PC-3 (cell line): ENCODE measurements at regions not wholly inside any gene's neighbourhood (a gene's known extent, or its start where the extent isn't known, plus 50 kb on each side); places are given as distances from the start of the nearest gene placed in this dataset.

ENCODE experiments used
- ATAC-seq: fragments of 200-7000 bp; cut with Tn5 transposase; 2 replicates; pipeline ENCODE4 v1.9.1; 2020; ENCODE audit warnings: mild to moderate bottlenecking, moderate library complexity
- BruUV-seq: library from RNA; stranded (reverse); fragments of 400-500 nt; replicated peaks from 2 replicates; lab custom pipeline; 2021; lab: Mats Ljungman, UMichigan
- CTCF ChIA-PET: fragments of 300-600 bp; sonication (Branson Sonifier 250); formaldehyde crosslinking; loops from one replicate; lab custom pipeline; 2022; ENCODE audit warnings: antibody characterized with exemption; lab: Charles Lee
- POLR2A ChIA-PET: fragments of 300-600 bp; sonication (Branson Sonifier 250); formaldehyde crosslinking; loops from one replicate; lab custom pipeline; 2022; ENCODE audit warnings: antibody characterized with exemption; ENCODE audit not compliant: unreplicated experiment; lab: Charles Lee
- DNase-seq: peaks from one replicate; pipeline ENCODE4 v3.0.0-alpha.2; 2015
- H2AFZ ChIP-seq: fragments of 300-600 bp; sonication (generic); 2 replicates; pipeline ENCODE4 v1.6.0; 2016; ENCODE audit warnings: antibody characterized with exemption, low read length
- H3F3A ChIP-seq: fragments of 300-600 bp; sonication (generic); one replicate; pipeline ENCODE4 v1.6.0; 2017; ENCODE audit warnings: antibody characterized with exemption, low read length, control low read depth, mild to moderate bottlenecking; ENCODE audit not compliant: unreplicated experiment
- H3K27ac ChIP-seq: fragments of 300-600 bp; sonication (generic); 2 replicates; pipeline ENCODE4 v1.5.1; 2016; ENCODE audit warnings: mild to moderate bottlenecking, low read length
- H3K27me3 ChIP-seq: fragments of 300-600 bp; sonication (generic); 2 replicates; pipeline ENCODE4 v1.6.1; 2016; ENCODE audit warnings: low read length, mixed read lengths
- H3K36me3 ChIP-seq: fragments of 300-600 bp; sonication (generic); 2 replicates; pipeline ENCODE4 v1.6.1; 2016; ENCODE audit warnings: low read depth, mixed run types, low read length, mixed read lengths
- H3K4me1 ChIP-seq: fragments of 300-600 bp; sonication (generic); 2 replicates; pipeline ENCODE4 v1.5.1; 2016; ENCODE audit warnings: low read length; ENCODE audit not compliant: insufficient read depth
- H3K4me2 ChIP-seq: fragments of 300-600 bp; sonication (generic); 2 replicates; pipeline ENCODE4 v1.6.0; 2016; ENCODE audit warnings: low read length
- H3K4me3 ChIP-seq: fragments of 300-600 bp; sonication (generic); 2 replicates; pipeline ENCODE4 v1.5.1; 2016; ENCODE audit warnings: mild to moderate bottlenecking, low read length, mixed read lengths
- H3K79me2 ChIP-seq: fragments of 300-600 bp; sonication (generic); 2 replicates; pipeline ENCODE4 v1.6.1; 2017; ENCODE audit warnings: low read length, mixed read lengths
- H3K9ac ChIP-seq: fragments of 300-600 bp; sonication (generic); 2 replicates; pipeline ENCODE4 v1.6.0; 2016; ENCODE audit warnings: mild to moderate bottlenecking, low read length
- H3K9me2 ChIP-seq: fragments of 300-600 bp; sonication (generic); replicated peaks from 2 replicates; pipeline ENCODE4 v1.6.1; 2016; ENCODE audit warnings: mixed run types, low read length, mixed read lengths
- H3K9me3 ChIP-seq: fragments of 300-600 bp; sonication (generic); 2 replicates; pipeline ENCODE4 v1.6.1; 2016; ENCODE audit warnings: low read length, mixed read lengths
- H4K20me1 ChIP-seq: fragments of 300-600 bp; sonication (generic); 2 replicates; pipeline ENCODE4 v1.6.1; 2016; ENCODE audit warnings: low read length, mixed read lengths
- CTCF ChIP-seq: fragments of 300-600 bp; sonication (generic); conservative IDR thresholded peaks from 2 replicates; pipeline ENCODE4 v1.5.1; 2017; ENCODE audit warnings: antibody characterized with exemption, low read depth, mild to moderate bottlenecking, low read length
- EZH2 ChIP-seq: fragments of 300-600 bp; sonication (generic); IDR thresholded peaks from one replicate; pipeline ENCODE4 v1.6.1; 2017; ENCODE audit warnings: antibody characterized with exemption, mild to moderate bottlenecking, low read length; ENCODE audit not compliant: unreplicated experiment
- EZH2phosphoT487 ChIP-seq: fragments of 300-600 bp; sonication (generic); IDR thresholded peaks from 2 replicates; pipeline ENCODE4 v1.6.1; 2018; ENCODE audit warnings: mild to moderate bottlenecking, antibody characterized with exemption, low read length, borderline replicate concordance
- intact Hi-C: fragments of 100-400 bp; cut with micrococcal nuclease; formaldehyde crosslinking; loops from 2 replicates; pipeline ENCODE4 v1.9.0; 2023

GRCh38 chr17:13909901-13910519 is 159.3 kb upstream of the COX10 start:
- no peaks in the 10 kb centered on the region for H3K79me2 ChIP-seq
- POLR2A ChIA-PET: no interaction called here
- no peaks in the 10 kb centered on the region for H3F3A ChIP-seq
- H3K36me3 ChIP-seq: no peaks in the 10 kb centered on the region
- BruUV-seq: no TSS peak
- H3K4me3 ChIP-seq: no peak overlapping the region
- H3K4me1 ChIP-seq: no peaks in the 10 kb centered on the region
- intact Hi-C loops: no loop called here
- no peaks in the 10 kb centered on the region for H4K20me1 ChIP-seq
- no peaks in the 10 kb centered on the region for H3K9me3 ChIP-seq
- H3K27ac ChIP-seq: no peak overlapping the region
- DNase-seq (no peak), ATAC-seq (no peak)
- TF ChIP-seq EZH2phosphoT487: no peak
- TF ChIP-seq CTCF: no peak
- TF ChIP-seq EZH2: no peak
- H2AFZ ChIP-seq: no peak overlapping the region
- H3K27me3 ChIP-seq: peaks cover 4% of the 10 kb centered on the region; the same call in 1 of the 2 replicates
- no peak overlapping the region for H3K9ac ChIP-seq
- H3K4me2 ChIP-seq: no peak overlapping the region
- CTCF ChIA-PET: no interaction called here
- no peaks in the 10 kb centered on the region for H3K9me2 ChIP-seq

GRCh38 chr17:13917634-13918033 is 151.7 kb upstream of the COX10 start:
- intact Hi-C loops: no loop called here
- H3K9ac ChIP-seq: no peak overlapping the region
- H3K27ac ChIP-seq: no peak overlapping the region
- H3K4me3 ChIP-seq: no peak overlapping the region
- peaks cover 14% of the 10 kb centered on the region; the same call in 1 of the 2 replicates for H3K27me3 ChIP-seq
- no TSS peak for BruUV-seq
- no peaks in the 10 kb centered on the region for H3K9me3 ChIP-seq
- ChIA-PET POLR2A (no interaction called here), CTCF (no interaction called here)
- no peaks in the 10 kb centered on the region for H4K20me1 ChIP-seq
- no peak for ATAC-seq
- H3F3A ChIP-seq: no peaks in the 10 kb centered on the region
- H3K36me3 ChIP-seq: no peaks in the 10 kb centered on the region
- H3K4me2 ChIP-seq: no peak overlapping the region
- no peak overlapping the region for H2AFZ ChIP-seq
- H3K79me2 ChIP-seq: no peaks in the 10 kb centered on the region
- no peaks in the 10 kb centered on the region for H3K4me1 ChIP-seq
- no peak for DNase-seq
- H3K9me2 ChIP-seq: no peaks in the 10 kb centered on the region
- TF ChIP-seq CTCF (no peak), EZH2 (no peak), EZH2phosphoT487 (no peak)

GRCh38 chr17:13918247-13918646 is 151.1 kb upstream of the COX10 start:
- intact Hi-C loops: no loop called here
- Histone ChIP-seq H3K4me2 (no peak overlapping the region), H3K4me3 (no peak overlapping the region), H2AFZ (no peak overlapping the region), H3K36me3 (no peaks in the 10 kb centered on the region), H3K79me2 (no peaks in the 10 kb centered on the region), H3F3A (no peaks in the 10 kb centered on the region), H4K20me1 (no peaks in the 10 kb centered on the region), H3K27ac (no peak overlapping the region), H3K4me1 (no peaks in the 10 kb centered on the region), H3K9ac (no peak overlapping the region), H3K9me2 (no peaks in the 10 kb centered on the region), H3K27me3 (peaks cover 14% of the 10 kb centered on the region; the same call in 1 of the 2 replicates), H3K9me3 (no peaks in the 10 kb centered on the region)
- BruUV-seq: no TSS peak
- TF ChIP-seq EZH2phosphoT487 (no peak), EZH2 (no peak), CTCF (no peak)
- ChIA-PET POLR2A (no interaction called here), CTCF (no interaction called here)
- ATAC-seq (no peak), DNase-seq (no peak)
